Stimulated activated CD4-positive, alpha-beta T cell treated with anti-CD3 and anti-CD28 coated beads, Interleukin-12 subunit alpha, Interleukin-12 subunit beta, amount 100 ng/mL, for 48 hours (primary cell): ENCODE measurements at regions not wholly inside any gene's neighbourhood (a gene's known extent, or its start where the extent isn't known, plus 50 kb on each side); places are given as distances from the start of the nearest gene placed in this dataset.

Source experiments
- DNase-seq, 3 donors: peaks; one replicate each; pipeline ENCODE4 v3.0.0-alpha.2; 2020; ENCODE audit warnings: low read depth in 2 of 3, low spot score in 1 of 3

- DNase-seq: no peak
These were observed 814.7 kb upstream of the SLIT2 start for GRCh38 chr4:19437008-19437407.

- no peak for DNase-seq
These were observed 822.0 kb upstream of the SLIT2 start for GRCh38 chr4:19429684-19430083.

DNA sequence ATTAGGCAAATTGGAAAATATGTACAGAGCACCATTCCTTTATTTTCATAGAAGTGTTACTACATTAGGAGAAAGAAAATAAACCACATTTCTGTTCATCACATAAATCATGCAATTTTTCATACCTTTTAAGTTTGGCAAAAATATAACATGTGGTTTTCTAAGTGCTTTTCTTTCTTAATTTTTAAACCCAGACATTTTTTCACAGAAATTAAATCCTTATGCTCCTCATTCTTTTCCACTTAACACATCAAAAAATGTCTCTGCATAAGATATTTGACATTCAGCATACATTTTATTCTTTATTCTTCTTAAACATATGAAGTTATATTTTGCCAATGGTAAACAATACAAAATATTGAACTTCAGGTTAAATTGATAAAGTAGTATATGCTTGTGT is 826.6 kb upstream of the SLIT2 start:
- DNase-seq: no peak

- DNase-seq: no peak
These were observed 834.4 kb upstream of the SLIT2 start for GRCh38 chr4:19417256-19417655.

DNA sequence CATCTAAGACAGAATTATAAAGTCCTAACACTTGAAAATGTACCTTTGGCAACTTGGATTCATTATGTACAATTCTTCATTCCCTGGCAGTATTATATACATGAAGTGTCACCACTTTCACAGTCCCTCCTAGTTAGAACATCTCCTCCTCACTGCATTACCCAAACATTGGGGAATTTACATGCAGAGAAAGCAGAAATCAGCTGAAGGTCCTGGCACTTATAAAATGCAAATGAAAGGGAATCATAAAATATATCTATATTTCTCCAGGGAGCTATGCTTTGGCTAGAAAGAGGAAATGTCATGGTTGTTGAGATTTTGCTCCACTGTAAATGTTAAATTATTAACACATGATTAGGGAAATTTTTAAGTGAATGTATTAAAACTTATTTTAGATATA is 835.6 kb upstream of the SLIT2 start:
- DNase-seq: no peak

DNA sequence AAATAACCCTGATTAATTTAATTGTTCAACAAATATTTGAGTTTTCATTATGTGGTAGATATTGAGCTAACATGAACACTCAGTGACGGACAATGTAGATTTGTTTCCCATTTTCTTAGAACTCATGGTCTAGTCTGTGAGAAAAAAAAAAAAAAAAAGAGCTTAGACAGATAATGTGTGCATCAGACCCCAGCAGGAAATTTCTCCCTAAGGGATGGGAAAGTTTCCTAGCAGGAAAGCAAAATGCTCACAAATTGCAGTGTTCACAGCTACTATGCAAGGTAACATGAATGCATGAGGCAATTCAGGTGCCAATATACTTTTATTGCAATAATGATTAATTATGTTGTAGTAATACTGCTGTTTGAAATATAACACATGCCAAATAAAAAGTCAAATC is 843.2 kb upstream of the SLIT2 start:
- DNase-seq: no peak

DNA sequence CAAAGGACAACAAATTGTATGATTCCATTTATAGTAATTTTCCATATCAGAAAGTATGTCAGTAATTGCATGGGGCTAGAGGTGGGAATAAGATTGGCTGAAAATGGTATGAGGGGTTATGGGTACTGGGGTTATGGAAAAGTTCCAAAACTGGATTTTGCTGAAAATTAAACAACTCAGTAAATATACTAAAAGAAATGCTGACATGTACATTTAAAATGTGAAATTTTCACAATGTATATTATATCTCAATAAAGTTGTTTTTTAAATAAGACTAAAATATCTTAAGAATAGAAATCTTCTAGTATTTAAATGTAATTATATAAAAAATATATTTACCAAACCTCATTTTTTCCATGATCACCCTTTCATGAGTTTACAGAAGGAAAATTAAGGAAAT is 844.9 kb upstream of the SLIT2 start:
- DNase-seq: no peak

DNA sequence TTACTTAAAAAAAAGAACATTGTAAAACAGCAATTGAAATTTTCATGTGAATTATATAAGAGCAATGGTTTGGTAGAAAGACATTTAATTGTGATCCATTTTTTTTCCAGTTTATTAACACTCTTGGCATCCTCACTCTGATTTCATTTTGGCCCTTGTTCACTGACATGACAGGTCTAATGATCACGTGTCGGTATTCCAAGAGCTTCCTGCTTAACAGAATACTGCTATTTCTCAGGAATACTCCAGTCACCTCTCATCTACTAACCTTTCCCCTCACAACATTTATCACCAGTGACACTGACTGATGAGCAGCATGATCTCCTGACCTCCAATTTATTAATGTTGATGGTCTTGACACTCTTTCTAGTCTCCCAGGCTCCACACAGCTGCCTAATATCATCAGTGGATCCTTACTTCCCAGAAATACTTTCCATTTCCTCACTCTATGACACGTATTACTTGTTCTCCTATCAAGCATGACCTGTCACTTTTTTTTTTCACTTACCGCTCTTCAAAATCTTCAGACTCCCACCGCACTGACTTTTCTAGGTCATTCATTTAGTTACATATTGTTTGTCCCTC is 847.8 kb upstream of the SLIT2 start:
- no peak for DNase-seq

DNA sequence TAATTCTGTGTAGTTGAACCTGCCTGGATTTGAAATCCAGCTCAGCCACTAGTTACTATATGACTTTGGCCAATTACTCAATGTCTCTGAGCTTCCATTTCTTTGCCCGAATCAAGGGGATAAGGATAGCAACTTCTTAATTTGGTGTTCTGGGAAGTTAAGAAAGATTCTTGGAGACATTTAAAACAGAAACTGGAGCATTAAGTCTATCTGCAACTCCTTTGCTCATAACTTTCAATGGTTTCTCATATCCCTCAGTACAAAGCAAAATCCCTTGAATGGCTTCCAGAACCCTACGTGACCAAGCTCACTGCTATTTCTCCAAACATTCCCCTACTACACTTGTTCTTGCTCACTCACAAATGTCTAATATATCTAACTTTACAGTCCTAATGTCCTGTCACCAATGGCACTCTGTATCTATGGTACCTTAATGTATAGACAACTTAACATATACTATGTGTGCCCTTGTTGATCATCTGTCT is 849.1 kb upstream of the SLIT2 start:
- no peak for DNase-seq

DNA sequence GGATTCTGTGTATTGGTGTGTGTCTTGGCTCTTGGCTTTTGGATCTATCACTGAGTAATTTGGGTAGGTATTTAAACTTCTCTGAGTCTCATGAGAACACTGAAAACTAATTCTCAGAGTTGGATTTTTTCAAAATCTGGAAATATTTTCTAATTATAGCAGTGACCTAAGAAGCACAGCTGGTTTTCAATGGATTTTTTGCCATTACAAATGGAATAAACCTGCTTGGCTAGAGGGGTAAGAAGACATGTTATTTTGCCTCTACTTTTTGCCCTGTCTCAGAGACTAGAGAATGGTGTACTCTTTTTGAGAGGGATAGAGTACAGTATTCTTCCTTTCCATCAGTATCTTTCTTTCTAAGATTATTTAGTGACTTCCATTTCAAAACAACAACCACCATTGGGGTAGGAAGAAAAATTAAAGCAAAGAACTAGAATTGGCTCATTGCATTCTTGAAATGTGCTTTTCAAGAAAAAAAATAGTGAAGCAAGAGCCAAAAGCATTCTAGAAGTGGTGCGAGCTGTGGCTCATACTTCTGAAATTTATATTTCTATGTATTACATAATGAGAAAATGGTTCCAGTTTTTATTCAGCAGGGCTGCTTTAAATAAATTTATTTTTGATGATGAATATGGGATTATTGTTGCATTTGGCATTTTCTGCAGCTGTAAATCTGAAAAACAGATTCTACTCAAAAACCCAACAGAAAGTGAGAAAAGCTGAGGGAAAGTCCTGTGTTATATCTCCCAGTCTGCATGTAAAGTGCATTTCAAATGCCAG is 850.2 kb upstream of the SLIT2 start:
- no peak for DNase-seq

GRCh38 chr4:19400820-19401219 is 850.9 kb upstream of the SLIT2 start:
- DNase-seq: no peak

DNA sequence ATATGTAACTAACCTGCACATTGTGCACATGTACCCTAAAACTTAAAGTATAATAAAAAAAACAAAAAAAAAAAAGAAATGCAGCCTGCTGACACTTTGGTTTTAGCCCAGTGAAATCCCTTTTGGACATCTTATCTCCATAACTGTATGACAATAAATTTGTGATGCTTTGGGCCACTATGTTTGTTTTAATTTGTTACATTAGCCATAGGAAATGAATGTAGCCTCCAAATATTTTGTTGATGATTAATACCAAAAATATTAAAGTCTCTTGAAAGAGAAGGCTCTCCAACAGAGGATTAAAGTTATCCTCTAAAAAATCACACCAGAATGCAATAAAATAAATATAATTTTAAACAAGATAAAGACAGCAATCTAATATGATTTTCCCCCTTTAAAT is 852.7 kb upstream of the SLIT2 start:
- no peak for DNase-seq

DNA sequence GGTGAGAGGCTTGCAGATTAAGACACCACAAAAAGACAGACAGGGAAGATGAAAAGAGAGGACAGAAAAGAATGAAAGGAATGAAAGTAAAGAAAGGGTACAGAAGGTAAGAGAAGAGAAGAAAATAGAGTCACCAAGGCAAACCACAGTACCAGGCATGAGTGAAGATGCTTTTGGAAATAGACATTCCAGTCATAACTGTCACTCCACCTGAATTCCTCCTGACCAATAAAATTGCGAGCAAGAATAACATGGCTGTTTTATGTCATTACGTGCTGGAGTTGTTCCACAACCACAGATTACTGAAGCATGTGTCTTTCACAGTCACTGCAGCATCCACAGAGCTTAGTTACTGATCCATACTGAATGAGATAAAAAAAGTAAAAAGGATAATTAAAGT is 864.9 kb upstream of the SLIT2 start:
- no peak for DNase-seq

GRCh38 chr4:19382993-19383756 is 868.5 kb upstream of the SLIT2 start:
- no peak for DNase-seq

- no peak for DNase-seq
These were observed 870.6 kb upstream of the SLIT2 start for GRCh38 chr4:19381068-19381467.

DNA sequence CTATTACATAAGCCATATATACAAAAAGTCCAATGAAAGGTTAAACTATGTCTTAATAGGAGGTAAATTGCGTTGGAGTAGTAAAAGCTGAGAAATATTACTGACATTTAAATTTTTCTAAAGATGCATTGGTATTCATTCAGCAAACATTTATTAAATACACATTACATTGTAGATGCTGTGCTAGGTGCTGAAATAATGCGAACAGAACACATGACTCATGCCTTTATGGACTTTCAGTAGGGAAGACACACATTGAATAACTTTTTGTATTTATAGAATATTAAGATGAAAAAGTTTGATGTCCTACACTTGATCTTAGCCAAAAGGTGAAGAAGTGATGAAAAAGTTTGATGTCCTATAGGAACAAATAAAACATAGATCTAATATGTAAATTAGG is 871.1 kb upstream of the SLIT2 start:
- DNase-seq: no peak

- DNase-seq: no peak
These were observed 872.5 kb upstream of the SLIT2 start for GRCh38 chr4:19379191-19379708.

- no peak for DNase-seq
These were observed 875.8 kb upstream of the SLIT2 start for GRCh38 chr4:19375931-19376330.

GRCh38 chr4:19375136-19375804 is 876.4 kb upstream of the SLIT2 start:
- no peak for DNase-seq

- no peak for DNase-seq
These were observed 879.3 kb upstream of the SLIT2 start for GRCh38 chr4:19372390-19372789.

GRCh38 chr4:19368800-19369199 is 882.9 kb upstream of the SLIT2 start:
- DNase-seq: no peak
